ENCODE measurements at regions not wholly inside any gene's neighbourhood (a gene's known extent, or its start where the extent isn't known, plus 50 kb on each side); places are given as distances from the start of the nearest gene placed in this dataset.

DNA sequence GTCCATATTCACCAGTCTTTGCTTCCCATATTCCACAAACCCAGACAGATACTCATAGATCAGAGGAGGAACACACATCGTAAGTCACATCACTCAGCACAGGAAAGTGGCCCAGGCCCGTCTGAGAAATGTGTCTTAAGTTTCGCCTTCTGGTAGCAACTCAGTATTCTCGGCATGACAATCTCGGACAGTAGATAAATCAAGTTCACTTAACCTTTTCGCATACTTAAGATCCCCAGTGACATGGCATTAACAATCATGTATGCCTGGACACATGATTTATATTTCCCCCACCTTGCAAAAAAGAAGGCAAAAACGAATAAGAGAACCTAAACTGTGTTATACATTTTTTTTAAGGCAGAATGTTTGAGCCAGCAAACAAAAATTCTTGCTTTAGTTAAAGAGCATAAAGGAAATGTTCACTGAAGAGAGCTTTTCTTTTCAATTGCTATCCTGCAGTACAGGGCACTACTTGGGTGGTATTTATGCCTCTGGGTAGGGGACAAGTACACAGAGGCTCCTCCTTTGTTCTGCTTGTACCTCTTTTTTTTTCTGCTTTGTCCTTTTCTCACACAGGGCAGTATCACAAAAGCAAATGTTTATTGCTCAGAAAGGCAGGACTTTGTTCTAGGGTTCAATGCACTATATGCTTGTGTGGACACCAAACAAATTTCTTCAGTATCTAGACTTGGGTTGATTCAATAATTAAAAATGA is 360.6 kb downstream of the TDRD3 start:
- no peak for DNase-seq

DNA sequence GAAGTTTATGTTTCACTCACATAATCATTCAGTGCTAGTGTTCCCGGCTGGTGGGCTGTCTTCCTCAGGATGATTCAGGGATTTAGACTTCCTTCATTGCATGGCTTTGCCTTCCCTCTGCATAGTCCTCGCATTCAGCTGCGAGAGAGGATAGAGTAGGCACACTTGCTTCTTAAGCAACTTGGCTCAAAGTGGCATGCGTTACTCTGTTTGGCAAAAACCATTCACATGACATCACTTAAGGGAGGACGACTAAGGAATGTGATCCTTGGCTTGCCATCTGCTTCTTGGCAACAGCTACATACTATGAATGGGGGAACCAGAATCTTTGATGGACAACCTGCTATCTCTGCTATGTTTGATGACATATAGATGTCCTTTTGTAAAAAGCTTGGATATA is 359.3 kb downstream of the TDRD3 start:
- DNase-seq: peak; percentile 23

DNA sequence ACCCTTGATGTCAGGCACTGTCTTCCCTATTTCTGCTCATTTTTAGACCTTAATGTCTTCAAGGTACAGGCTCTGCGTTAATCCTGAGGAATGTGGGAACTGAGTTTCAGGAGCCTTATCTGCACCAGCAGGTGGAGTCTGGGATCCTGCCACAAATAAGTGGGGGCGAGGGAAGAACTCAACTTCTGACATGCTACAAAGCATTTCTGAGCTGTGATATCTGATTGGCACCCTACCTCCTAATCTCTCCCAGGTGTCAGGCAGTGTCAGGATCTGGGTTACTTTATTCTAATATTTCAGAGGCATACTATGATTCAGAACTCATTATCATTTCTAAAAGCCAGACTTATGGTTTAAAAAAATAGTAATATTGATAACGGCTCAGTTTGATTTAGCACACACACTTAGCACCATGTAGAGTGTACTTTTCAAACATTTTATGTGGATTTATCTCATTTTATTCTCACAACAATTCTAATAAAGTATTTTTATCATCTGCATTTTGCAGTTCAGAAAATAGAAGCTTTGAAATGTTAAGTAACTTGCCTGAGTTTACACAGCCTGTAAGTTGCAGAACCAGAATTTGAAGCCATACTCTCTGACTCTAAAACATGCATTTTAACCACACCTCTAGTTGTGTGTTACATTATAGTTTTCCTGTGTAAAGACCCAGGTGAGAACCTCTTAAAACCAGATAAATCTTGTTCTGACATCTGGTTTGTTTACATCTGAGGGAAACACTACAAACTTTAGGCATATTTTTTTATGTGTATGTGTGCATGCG is 358.6 kb downstream of the TDRD3 start:
- DNase-seq: no peak

DNA sequence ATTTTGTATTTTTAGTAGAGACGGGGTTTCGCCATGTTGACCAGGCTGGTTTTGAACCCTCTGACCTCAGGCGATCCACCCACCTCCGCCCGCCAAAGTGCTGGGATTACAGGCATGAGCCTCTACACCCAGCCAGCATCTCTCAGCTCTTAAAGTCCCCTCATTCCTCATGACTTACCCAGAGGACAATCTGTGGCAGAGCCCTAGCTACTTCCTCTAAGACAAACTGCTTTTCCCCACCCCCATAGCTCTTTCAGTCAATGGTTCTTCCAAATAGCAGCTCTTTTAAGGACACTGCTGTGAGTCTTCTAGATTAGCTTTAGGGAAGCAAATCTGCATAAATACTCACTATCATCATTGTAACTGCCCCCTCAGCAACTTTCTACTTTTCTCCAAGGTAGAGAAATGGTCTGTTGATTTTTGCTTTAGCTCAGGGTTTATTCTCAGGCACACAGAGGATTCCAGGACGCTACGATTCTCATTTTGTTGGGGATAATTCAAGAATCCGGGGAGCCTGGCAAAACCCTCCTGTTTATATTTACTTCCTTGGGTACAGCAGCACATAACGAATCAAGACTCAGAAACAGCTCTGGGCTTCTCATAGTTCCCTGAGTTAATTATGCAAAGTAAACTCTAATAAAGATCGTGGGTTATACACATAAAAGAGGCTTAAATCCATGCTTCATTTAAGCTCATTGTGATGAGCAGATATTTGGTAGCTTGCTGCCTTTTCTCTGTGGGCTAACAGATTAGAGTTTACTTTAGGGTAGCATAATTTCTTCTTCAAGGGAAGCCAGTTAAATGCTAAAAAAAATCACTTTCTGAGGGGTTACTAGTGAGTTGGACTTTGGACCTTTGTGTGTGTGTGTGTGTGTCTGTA is 357.4 kb downstream of the TDRD3 start:
- no peak for DNase-seq

DNA sequence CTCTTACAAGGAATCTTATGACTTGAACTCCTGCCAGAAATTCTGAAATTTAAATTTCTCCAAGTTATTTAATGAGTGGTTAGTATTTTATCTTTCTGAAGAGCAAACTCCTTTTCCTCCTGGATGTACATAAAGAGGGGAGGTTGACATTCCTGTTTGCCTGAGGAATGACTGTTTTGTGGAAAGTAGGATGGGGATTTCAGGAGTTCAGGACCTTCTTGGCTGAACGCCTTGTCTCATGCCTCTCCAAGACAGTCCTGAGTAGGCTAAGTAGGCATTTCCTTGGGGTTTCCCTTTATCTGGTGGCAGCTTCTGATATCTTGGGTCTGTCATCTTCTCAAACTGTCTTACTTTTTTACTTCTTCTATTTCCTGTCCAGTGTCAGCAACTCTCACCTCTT is 356.6 kb downstream of the TDRD3 start:
- DNase-seq: no peak

DNA sequence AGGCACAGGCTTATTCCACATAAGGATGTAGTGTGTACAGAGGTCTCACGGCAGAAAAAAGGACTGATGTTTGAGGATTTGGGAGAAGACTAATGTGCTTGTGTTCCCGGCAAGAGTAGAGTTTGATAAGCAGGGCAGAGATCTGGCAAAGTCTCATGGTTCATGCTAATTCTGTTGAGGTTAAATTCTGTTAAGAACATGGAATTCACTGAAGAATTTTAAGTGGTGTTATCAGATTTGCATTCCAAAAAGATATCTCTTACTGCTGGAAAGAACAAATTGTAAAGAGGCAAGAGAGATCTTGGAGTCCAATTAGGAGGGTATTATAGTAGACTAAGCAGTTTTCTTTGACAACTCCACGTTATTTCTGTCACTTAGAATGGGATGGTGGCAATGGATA is 348.3 kb downstream of the TDRD3 start:
- no peak for DNase-seq

DNA sequence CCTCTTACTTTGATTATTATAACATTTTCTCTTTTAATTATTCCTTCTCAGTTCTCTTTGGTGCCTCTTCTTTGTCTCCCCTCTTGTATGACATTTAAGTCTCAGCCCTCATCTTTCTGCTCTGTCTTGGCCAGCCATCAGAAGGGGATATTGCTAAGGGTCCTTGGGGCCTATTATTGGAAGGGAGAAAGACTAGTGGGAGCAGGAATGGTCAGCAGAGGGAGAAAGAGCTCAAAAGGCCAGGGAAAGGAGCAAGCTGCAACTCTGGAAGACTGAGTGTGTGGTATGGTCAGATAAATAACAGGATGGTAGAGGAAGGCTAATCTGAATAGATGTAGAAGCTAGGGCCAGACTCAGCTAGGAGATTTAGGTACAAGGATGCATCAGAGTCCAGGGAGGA is 336.9 kb downstream of the TDRD3 start:
- DNase-seq: no peak

DNA sequence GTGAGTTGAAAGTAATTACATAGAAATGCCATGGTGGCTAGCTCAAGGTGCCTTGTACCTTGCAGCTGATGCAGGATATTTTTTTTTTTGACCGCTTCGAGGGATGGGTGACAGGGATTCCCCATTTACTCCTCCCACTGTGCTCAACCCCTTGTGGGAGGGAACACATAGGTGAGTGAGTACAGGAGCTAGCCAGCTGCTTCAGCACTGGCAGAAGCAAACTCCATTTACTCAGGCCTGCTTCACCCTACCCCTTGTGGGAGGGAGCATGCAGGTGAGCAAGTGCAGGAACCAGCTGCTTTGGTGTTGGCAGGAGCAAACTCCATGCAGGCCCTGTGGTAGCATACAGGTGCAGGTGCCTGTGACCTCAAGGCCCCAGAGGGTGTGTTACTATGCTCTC is 330.1 kb downstream of the TDRD3 start:
- DNase-seq: no peak

DNA sequence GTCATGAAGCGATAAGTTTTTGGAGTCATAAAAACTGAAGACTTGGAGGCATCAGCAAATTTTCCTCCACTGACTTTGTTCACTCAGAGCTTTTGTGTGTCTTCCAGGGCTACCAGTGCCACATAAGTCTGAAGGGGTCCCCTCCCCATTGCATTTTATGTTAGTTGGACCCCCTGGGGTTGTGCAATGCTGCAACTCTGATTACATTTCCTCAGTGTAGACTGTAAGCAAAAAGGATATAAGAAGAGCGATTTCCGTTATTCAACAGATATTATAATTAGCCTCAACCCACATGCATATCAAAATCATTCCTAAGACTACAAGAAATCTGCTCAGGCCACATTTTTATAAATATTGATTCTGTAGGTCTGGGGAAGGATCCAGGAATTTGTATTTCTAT is 324.0 kb downstream of the TDRD3 start:
- no peak for DNase-seq

DNA sequence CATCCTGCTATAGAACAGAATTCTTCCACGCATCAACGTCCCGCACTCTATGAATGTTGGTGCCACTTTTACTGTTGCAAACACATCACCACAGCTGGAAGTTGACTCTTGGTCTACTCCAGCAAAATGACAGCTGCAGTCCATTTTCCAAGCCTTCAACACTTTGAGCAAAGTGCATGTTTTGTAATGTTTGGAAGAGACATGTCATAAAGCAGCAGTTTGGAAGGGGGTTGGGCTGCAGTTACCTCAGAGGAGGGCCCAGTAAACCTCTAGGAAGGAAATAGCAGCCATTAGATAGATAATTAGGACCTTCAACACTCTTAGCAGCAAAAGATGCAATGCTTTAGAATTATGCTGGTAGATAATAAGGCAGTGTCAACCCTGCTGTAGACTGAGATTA is 323.6 kb downstream of the TDRD3 start:
- no peak for DNase-seq

DNA sequence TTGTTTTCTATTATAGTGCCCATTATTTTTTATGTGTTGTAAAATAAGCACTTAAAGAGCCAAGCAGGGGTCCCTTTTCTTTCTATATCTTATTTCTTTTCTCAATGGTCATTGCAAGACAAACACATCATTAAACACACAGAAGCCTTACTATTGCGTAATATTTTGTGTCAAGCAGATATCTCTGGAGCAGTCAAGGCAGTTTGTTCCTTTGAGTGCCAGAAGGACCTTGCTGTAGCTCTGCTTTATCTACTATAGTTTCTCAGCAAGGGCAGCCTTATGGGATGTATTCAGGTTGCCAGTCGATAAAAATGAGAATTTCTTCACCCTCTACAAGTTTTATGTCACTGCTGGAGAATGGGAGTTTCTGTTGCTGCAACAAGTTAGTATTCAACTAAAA is 319.3 kb downstream of the TDRD3 start:
- no peak for DNase-seq

DNA sequence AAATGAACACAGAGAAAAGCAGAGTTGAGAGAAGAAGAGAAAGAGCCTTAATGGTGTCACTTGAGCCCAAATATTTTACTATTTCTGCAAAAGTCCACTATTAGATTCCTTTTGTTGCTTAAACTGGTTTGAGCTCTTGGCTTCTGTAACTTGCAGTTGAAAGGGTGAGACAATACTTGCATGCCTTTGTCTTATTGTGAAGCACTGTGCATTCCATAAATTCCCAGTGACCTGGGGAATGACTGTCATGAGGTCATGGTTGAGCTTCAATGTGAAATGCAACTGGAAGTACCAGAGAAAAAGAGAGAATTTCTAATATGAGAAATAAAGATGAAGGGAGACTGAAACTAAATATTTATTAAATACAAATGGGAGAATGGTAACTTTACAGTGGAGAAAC is 310.9 kb downstream of the TDRD3 start:
- no peak for DNase-seq

DNA sequence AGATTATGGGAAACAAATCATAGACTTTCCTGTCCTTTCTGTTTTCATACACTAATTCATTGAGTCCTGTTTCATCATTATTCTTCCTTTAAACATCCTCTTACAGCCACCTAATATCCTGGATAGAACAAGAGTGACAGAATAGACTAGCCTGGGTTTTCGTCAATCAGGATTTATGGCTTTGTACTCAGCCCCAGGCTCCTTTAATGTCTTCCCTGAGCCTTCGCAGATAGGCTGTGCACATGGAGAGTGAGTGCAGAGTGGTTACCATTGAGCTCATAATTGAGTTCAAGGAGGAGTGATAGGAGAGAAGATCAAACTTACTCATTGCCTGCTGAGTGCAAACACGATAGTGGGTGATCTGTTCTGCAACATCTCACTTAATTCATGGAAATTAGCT is 304.9 kb downstream of the TDRD3 start:
- no peak for DNase-seq

DNA sequence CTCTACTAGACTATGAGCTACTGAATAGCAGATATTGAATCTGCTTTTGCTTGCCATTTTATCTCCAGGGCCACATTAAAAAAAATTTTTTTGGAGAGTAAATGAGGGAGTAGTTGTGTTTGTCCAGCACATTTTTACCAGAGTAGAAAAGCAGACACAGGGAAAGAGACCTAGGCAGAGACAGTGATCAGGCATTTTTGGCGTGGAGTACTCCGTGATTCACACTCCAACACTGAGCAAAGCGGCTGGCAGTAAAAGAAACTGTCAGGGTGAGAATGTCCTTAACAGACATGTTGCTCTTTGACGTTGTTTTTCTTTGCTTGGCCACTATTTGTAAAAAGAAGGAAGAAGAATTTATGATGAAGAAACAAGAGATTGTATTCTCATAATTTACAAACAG is 304.0 kb downstream of the TDRD3 start:
- DNase-seq: peak; percentile 22

DNA sequence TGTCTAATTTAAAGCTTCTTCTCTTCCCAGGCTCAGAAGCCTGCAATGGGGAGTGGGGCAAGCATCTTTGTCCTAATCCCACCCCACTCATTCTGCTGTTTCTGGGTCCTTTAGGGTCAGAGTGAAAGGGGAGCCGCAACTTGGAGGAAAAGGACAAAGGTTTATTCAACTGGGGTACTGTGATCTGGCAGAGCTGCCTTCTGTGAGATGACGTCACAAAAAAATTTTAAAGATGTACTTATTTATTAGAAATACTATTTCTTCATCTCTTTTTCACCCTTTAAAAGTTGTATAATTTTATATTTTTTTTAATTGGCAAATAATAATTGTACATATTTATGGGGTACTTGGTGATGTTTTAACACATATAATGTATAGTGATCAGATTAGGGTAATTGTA is 302.6 kb downstream of the TDRD3 start:
- DNase-seq: no peak

DNA sequence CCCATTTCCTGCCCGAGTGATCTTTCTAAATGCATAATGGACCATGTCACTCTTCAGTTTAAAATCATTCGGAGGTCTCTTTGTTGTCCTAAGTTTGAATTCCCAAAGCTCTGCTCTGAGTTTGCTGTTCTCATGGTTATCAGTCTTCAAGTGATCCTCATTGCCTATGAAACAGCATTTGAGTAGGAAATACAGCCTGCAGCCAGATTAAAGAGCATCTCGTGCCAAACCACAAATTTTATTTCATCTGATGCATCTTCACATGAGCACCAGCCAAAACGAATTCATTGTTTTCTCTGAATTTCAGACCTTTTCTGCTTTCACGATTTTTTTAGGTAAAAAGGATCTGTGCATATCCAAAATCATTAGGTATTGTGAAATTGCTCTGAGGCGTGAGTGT is 299.6 kb downstream of the TDRD3 start:
- DNase-seq: no peak

DNA sequence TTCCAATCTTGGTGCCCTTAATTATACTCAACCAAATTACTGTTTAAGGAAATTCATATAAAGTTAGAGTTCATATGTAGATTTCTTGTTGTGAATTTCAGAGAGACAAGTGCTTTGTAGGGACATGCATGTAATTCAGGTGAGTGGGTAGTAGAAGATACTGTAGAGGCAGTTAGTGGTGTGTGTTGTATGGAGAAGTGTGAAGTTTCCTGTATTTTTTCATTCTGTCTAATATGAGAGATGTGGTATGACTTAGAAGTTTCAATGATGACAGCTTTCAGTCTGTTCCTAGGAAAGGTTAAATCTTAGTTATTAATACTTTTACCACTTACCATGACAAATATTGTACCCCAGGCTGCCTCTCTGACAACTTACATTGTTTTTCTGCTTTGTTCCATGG is 294.2 kb downstream of the TDRD3 start:
- no peak for DNase-seq

DNA sequence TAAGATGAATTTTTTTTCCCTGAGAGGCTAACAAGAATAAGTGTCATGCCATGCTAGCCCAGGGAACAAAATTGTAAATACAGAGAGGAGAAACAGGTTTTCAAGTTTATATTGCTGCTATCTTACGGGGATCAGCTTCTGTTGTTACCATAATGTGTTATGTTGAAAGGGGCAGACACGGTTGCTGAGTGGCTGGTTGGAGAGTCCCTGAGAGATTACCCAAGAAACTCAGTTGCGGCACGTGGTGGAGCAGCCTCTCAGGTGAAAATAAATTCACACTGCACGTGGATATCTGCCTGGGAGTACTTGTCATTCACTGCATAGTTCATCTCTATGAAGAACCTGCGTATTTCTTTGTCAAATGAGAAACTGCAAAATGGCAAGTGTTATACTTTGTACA is 293.6 kb downstream of the TDRD3 start:
- no peak for DNase-seq

DNA sequence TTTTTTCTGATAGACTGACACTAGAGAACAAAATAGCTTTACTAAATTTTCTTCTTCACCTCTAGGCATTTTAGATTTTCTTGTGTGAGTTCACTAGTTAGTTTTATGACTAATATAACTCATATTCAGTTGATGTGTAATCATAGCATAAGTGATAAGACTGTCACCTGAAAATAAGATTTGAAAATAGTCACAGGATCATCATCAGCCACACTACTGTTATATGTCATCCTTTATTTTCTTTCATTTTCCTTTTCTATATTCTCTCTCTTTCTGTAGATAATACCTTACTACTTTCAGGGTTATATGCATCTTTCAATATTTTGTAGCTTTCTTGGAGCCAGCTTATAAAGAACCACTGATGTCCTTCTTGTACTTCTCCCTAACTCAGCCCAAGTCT is 292.6 kb downstream of the TDRD3 start:
- no peak for DNase-seq

DNA sequence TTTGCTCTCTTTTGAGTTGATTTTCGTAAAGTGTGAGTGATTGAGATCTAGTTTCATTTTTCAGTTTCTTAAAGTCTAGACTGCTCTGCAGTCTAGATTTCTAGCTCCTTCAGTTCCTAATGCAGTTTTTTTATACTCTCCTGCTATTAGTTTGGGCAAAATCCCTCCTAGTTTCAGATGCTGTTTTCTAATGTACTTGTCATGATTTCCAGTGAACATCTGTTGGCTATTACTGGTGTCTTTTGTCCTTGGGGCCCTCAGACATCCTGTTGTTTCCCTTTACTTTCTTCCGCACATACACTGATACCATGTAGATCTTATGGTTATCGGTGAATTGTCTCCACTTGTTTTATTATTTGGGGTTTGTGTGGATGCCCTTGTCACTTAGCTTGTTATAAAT is 292.1 kb downstream of the TDRD3 start:
- DNase-seq: no peak

DNA sequence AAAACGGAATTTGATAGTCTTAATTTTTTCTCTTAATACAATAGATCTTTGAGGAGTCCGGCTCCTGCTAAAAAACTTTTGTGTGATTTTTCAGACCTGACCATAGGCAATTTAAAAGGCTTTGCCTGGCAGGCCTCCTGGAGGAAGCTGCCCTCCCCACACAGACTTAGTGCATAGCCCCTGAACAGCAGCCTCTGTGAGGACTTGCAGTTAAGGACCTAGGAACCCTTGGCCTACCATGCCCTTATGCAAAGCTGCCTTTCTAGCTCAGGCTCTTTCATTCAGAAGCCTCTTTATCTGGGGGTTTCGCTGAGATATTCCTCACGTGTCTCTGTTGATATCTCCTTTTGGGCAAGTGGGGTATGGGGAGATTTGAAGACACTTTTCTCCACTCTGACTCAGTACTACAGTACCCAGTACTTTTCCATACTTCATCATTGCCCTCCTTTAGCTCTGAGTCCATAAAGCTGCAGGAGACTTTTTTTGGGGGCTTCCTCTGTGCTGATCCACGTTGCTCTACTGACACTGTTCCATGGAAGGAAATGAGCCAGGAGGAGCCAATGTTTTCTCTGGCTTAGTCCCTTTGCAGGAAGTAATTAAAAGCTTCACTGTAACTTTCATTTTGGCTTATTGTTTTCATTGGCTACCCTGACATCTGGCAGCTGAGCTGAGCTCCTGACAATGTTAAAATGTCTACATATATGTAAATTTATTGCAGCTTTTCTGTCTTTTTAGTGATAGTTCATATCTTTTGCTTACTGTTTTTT is 283.1 kb downstream of the TDRD3 start:
- no peak for DNase-seq

DNA sequence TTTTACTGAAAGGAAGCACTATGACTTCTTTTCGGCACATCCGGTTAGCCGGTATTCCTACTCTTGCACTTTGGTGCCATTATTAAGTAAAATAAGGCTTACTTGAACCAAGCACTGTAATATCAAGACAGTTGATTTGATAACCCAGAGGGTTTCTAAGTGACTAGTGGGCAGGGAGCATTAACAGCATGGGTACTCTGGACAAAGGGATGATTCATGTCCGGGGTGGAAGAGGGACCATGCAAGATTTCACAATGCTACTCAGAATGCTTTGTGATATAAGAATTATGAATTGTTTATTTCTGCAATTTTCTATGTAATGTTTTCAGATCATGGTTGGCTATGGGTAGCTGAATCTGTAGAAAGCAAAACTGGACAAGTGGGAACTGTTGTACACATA is 282.1 kb downstream of the TDRD3 start:
- no peak for DNase-seq

DNA sequence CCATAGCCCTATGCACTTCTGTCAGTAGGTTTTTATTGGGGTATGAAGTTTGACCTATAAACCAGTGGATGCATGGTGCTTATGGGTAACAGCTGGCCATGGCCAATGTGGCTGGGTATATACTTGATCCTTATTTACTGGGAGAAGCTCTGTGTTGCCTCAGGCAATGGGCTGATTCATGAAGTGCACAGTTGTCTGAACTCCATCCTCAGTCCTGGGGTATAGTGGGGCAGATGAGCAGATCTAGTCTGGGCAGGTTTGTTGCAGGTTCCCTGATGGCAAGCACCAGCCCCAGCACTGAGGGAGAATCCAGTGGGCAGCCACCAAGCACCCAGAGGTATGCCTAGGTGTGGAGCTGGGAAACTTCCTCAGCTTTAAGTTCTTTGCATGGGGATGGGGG is 274.4 kb downstream of the TDRD3 start:
- no peak for DNase-seq

Measured in right hindlimb (tissue), 1 donor.